Lower leg skin (tissue), 4 donors: ENCODE measurements at regions not wholly inside any gene's neighbourhood (a gene's known extent, or its start where the extent isn't known, plus 50 kb on each side); places are given as distances from the start of the nearest gene placed in this dataset.

Experiments used
- DNase-seq, 2 donors: peaks; one replicate each; pipeline ENCODE4 v3.0.0-alpha.2; 2019; ENCODE audit warnings: low spot score in 2 of 2
- H3K4me3 ChIP-seq: fragments of 200-600 bp; sonication (generic); 2 replicates; pipeline ENCODE4 v1.5.1; 2017; ENCODE audit warnings: mild to moderate bottlenecking, low read depth; ENCODE audit not compliant: poor library complexity, severe bottlenecking
- POLR2A ChIP-seq, 2 donors: fragments of 450-650 bp; IDR thresholded peaks; one replicate each; pipeline ENCODE4 v1.6.1; 2016 to 2017; ENCODE audit warnings: antibody characterized with exemption in 2 of 2, mild to moderate bottlenecking in 1 of 2, moderate library complexity in 1 of 2
- WGBS, 2 donors: methylation state at CpG; one replicate each; pipeline ENCODE4 v1.1.5; 2018; 5-methylcytosine and 5-hydroxymethylcytosine counted together
- intact Hi-C: fragments of 100-400 bp; cut with DNase I; formaldehyde crosslinking; loops from one replicate; pipeline ENCODE4 v1.15.0; 2023; ENCODE audit warnings: low total_unique reads
- TF ChIP-seq, protein P1 (sequence below), 3 donors: fragments of 450-650 bp; IDR thresholded peaks; one replicate each; pipeline ENCODE4 v1.5.1; 2016; ENCODE audit warnings: antibody characterized with exemption in 3 of 3, mild to moderate bottlenecking in 3 of 3, moderate library complexity in 2 of 3

DNA sequence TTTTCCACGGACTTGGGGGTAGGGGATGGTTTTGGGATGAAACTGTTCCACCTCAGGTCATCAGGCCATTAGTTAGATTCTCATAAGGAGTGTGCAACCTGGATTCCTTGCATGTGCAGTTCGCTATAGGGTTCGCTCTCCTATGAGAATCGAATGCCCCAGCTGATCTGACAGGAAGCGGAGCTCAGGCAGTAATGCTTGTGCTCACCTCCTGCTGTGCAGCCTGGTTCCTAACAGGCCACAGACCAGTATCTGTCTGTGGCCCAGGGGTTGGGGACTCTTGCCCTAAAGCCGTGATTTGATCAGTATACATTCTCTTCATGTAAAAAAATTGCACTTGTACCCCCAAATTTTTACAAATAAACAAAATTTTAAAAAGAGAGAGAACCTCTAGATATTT lies 219.4 kb upstream of the CPNE8 start:
- no peak overlapping the region for H3K4me3 ChIP-seq
- TF ChIP-seq POLR2A (IDR thresholded peaks at IDR 0.05): no peak
- TF ChIP-seq, protein P1, sequence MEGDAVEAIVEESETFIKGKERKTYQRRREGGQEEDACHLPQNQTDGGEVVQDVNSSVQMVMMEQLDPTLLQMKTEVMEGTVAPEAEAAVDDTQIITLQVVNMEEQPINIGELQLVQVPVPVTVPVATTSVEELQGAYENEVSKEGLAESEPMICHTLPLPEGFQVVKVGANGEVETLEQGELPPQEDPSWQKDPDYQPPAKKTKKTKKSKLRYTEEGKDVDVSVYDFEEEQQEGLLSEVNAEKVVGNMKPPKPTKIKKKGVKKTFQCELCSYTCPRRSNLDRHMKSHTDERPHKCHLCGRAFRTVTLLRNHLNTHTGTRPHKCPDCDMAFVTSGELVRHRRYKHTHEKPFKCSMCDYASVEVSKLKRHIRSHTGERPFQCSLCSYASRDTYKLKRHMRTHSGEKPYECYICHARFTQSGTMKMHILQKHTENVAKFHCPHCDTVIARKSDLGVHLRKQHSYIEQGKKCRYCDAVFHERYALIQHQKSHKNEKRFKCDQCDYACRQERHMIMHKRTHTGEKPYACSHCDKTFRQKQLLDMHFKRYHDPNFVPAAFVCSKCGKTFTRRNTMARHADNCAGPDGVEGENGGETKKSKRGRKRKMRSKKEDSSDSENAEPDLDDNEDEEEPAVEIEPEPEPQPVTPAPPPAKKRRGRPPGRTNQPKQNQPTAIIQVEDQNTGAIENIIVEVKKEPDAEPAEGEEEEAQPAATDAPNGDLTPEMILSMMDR (IDR thresholded peaks at IDR 0.05): no peak
- intact Hi-C loops: no loop called here
- WGBS, 2 donors: 85 to 93% methylated on average over 6 of the region's 6 CpGs
- DNase-seq: no peak

DNA sequence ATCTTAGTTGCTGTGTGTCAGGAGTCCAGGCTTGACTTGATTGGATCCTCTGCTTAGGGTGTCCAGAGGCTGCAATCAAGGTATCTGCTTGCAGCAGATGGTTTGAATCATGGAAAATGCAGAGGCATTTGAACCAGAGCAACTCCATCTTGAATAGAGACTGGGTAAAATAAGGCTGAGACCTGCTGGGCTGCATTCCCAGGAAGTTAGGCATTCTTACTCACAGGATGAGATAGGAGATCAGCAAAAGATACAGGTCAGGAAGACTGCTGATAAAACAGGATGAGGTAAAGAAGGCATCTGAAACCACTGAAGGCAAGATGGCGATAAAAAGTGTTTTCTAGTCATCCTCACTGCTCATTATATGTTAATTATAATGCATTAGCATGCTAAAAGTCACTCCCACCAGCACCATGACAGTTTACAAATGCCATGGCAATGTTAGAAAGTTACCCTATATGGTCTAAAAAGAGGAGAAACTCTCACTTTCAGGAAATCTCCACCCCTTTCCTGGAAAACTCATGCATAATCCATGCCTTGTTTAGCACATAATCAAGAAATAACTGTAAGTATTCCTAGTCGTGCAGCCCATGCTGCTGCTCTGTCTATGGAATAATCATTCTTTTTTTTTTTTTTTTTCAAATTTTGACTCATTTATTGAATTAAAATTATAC lies 218.3 kb upstream of the CPNE8 start:
- intact Hi-C loops: no loop called here
- no peak for TF ChIP-seq POLR2A (IDR thresholded peaks at IDR 0.05)
- TF ChIP-seq, protein P1 (IDR thresholded peaks at IDR 0.05): no peak
- H3K4me3 ChIP-seq: no peak overlapping the region
- WGBS, 2 donors: 50 to 60% methylated on average over 2 of the region's 2 CpGs
- no peak for DNase-seq

DNA sequence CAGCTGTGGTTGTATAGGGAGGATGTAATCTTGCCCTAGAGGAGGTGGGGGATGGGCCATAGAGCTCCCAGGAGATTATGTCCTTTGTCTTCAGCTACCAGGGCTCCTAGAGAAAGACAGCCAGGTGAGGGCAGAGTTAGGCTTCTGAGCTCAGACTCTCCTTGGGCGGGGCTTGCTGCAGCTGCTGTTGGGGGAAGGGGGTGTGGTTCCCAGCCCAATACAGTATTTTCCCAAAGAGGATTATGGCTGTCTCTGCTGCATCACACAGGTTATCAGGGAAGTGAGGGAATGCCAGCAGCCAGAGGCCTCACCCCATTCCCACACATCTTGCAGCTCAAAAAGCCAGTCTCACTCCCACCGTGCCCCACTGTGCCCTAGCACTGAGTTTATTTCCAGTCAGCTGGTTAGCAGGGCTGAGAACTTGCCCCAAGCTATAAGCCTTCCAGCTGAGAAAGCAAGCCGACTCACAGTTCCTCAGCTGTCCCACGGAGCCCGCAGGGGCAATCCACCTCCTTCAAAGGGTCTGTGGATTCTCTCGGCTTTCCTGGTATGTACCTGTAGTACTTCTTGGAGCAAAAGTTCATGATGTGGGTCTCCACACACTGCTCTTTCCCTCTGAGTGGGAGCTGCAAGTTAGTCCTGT lies 217.3 kb upstream of the CPNE8 start:
- TF ChIP-seq POLR2A (IDR thresholded peaks at IDR 0.05): no peak
- TF ChIP-seq, protein P1 (IDR thresholded peaks at IDR 0.05): no peak
- 69 to 81% methylated on average over 6 of the region's 6 CpGs for WGBS, 2 donors
- no peak for DNase-seq
- no peak overlapping the region for H3K4me3 ChIP-seq
- intact Hi-C loops: no loop called here

DNA sequence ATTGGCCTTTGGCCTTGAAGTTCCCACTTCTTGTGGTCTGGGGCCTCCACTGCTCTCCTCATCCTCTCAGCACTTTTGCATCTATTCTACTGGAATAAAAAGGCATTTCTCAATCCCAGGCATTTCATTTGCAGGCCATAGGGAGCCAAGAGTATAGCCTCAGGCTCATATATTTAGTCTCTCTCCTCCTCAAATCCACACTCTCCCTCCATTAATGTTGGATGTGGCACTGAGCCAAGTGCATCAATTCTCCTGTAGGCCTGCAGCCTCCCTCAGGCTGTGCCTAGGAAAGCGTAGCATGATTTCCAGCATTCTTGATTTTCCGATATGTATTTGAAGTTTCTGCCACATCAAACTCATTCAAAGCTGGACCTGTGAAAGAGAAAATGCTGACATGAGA lies 211.5 kb upstream of the CPNE8 start:
- DNase-seq: no peak
- WGBS, 2 donors: 69 to 88% methylated on average over 2 of the region's 2 CpGs
- TF ChIP-seq POLR2A (IDR thresholded peaks at IDR 0.05): no peak
- TF ChIP-seq, protein P1 (IDR thresholded peaks at IDR 0.05): no peak
- intact Hi-C loops: no loop called here
- H3K4me3 ChIP-seq: no peak overlapping the region

DNA sequence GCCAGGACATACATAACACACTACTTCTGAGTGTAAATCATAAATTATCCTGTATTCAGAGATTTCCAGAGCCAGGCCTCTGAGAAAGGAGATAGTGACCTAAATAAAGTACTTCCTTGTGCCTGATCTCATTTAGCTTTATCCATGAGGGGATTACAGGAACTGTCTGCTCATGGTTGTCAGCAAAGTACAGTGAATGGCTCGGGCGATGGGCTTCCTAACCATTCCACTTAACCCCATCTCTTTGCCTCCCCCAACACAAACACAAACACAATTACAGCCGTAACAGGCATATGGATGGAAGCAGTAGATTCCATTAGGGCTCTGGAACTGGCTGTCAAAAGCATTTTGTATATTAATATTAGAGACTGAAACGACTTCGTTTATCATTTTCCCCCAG lies 206.7 kb upstream of the CPNE8 start:
- intact Hi-C loops: no loop called here
- 86 to 91% methylated on average over 5 of the region's 5 CpGs for WGBS, 2 donors
- TF ChIP-seq, protein P1 (IDR thresholded peaks at IDR 0.05): no peak
- no peak for TF ChIP-seq POLR2A (IDR thresholded peaks at IDR 0.05)
- no peak overlapping the region for H3K4me3 ChIP-seq
- no peak for DNase-seq
